Right lung (tissue), 2 donors: ENCODE measurements at regions not wholly inside any gene's neighbourhood (a gene's known extent, or its start where the extent isn't known, plus 50 kb on each side); places are given as distances from the start of the nearest gene placed in this dataset.

ENCODE experiments used
- DNase-seq, 2 donors: peaks; one replicate each; pipeline ENCODE4 v3.0.0-alpha.2; 2013

DNA sequence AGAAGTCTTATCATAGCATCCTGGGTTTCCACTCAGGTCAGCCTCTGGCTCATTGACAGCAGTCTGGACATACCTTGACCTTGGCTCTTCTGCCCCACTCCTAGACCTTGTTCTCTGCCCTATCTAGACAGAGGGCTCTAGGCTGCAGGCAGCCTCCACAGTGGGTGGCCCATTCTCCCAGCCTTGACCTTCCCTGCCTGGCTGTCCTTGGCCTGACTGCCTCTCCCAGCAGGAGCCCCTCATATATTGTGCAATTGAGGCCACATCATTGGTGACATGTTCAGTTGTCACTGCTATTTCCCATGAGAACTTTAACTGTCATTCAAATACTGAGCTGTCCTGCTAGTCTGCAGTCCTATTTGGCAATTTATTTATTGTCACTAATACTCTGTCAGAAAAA is 503.4 kb downstream of the PLXNA4 start:
- DNase-seq, result no peak

DNA sequence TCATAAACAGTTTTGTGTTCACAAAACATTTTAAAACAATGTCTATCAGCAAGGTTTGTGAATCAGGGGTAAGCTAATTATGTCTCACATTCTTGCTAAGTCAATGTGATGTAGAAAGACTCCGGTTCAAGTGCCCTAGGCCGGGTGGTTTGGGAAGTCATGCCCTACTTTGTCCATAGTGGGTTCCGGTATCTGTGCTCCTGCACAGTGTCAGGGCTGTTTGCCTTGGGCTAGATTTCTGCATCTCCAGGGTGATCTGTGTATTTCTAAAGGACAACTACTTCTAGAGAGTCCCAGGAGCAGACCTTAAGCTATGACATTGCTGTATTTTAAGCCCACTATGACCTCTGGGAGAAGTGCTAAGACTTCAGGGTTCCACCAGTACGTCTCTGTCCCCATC is 504.1 kb downstream of the PLXNA4 start:
- no peak for DNase-seq

- no peak for DNase-seq
These were observed 507.0 kb downstream of the PLXNA4 start for GRCh38 chr7:132069306-132069705.

DNA sequence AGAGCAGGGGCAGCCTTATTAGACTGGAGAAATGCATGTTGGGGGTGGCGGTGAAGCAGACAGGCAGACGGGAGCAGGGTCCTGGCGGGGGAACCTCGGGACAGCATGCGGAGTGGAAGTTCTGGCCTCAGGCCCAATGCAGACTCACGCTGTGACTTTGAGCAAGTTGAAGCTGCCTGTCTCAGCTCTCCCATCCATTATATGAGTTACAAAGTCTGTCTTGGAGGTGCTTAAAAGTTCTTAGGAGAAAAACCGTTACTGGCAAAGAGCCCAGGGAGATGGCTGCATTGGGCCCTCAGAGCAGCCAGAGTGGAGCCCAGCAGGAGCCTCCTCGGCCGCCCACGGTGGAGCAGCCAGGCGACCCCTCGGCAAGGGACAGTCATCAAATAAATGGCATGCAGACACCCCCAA is 509.5 kb downstream of the PLXNA4 start:
- peak; percentile 45 to 62 for DNase-seq

- DNase-seq, result no peak
These were observed 509.7 kb upstream of the PODXL start for GRCh38 chr7:132065989-132066603.

- no peak for DNase-seq
These were observed 509.0 kb upstream of the PODXL start for GRCh38 chr7:132065193-132065988.

DNA sequence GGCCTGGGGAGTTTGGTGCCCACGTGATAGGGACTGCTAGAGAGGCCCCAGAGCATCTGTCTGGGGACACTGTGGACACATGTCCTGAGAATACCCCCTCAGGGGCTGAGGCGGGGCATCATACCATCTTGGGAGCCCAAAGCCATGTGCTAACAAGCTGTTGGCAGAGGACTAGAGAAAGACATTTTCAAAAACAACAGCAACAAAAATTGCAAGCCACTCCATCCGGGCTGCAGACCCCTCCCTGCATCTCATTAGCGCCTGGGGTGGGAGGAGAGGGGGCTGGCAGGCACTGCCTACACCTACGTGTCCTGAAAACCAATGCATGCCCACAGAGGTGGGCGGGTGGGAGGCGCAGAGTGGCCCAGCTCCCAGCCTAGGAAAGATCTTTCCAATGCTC is 507.4 kb upstream of the PODXL start:
- DNase-seq, result no peak

- DNase-seq, result no peak
These were observed 505.5 kb upstream of the PODXL start for GRCh38 chr7:132061937-132062336.

DNA sequence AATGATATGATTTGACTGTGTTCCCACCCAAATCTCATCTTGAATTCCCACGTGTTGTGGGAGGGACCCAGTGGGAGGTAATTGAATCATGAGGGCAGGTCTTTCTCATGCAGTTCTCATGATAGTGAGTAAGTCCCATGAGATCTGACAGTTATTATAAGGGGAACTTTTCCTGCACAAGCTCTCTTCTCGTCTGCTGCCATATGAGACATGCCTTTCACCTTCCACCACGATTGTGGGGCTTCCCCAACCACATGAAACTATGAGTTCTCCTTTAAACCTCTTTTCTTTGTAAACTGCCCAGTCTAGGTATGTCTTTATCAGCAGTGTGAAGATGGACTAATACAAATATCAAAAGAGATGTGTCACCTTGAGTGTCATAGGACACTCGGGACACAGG is 502.7 kb upstream of the PODXL start:
- DNase-seq, result no peak

DNA sequence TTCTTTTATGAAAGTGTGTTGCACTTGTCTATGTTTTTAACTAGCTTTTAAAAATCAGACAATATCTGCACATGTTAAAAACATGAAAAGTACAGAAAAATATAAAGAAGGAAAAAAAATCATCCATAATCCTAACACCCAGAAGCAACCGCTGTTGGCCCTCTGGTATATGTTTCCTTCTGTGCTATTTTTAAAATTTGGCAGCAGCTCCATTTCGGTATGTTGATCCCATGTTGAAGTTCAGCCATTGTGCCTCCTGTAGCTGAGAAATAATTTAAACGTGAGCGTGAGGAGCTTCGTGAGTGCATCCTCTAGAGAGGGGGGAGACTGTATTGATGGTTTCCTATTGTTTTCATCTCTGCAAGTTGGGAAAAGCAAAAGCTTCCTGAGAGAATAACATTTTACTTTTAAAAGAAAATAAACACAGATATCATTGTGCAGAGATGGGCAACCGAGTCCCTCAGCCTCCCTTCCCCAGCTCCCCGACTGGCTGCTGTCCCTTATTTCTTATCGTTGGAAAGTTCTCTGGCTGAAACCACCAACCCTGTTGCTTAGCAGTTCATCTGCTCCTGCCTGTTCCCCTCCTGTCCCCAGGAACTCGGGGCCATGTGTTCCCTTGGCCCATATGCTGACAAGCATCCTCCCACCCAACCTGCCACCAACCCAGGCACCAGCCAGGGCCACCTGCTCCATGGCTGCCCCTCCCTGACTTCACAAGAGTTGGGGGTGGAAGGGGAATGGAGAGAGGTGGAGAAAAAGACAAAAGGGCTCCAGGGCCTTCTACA is 499.1 kb upstream of the PODXL start:
- DNase-seq, result no peak

DNA sequence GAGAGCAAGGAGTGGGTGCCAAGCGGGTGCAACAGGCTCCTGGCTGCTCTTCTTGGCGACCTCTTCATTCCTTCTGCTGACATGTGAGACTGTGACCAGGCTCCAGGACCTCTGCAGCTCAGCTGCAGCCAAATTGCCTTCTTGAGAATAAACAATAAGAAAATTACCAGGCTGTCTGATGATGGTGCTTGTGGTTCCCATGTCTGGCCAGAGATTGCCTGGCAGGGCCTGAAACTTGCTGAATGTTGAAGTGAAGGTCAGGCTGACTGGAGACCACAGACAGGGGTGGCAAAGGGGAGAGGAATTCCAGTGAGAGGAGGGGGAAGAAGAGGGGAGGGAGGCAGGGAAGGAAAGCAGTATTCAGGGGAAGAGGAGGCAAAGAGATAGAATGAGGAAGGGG is 497.4 kb upstream of the PODXL start:
- no peak for DNase-seq

- no peak for DNase-seq
These were observed 494.9 kb upstream of the PODXL start for GRCh38 chr7:132051311-132051710.

DNA sequence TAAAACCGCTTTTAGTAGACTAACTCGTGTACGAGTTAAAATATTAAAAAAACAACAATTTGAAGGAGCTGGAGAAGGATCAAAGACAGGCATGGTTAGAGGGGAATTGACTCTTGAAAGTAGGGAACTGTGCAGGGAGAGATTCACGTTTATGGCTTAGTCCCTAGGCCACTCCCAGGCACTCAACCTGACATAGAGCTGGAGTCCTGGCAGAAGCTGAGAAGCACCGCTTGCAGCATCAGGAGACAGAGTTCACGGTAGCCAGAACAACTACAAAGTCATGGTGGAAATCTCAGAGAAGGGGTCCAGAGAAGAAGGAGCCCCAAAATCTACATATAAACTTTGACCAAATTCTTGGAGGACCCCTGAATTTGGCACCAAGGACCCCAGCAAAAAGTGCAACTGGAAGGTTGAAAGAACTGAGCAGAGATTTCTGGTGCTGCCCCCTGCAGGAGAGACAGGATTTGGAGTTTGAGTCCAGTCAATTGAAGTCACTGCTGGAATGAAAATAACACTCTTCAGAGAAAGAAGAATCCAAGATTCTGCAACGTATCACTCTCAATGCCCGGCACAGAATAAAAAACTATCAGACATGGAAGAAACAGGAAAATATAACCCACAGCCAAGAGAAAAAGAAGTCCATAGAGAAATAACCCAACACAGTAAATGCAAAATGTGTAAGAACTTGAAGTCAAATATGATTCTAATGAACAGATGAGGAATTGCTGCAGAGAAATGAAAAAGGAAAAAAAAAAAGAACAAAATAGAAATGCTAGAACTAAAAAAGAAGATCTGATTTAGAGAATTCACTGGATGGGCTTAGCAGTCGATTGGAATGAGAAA is 493.3 kb upstream of the PODXL start:
- DNase-seq, result no peak

GRCh38 chr7:132045481-132045980 is 489.1 kb upstream of the PODXL start:
- no peak for DNase-seq

DNA sequence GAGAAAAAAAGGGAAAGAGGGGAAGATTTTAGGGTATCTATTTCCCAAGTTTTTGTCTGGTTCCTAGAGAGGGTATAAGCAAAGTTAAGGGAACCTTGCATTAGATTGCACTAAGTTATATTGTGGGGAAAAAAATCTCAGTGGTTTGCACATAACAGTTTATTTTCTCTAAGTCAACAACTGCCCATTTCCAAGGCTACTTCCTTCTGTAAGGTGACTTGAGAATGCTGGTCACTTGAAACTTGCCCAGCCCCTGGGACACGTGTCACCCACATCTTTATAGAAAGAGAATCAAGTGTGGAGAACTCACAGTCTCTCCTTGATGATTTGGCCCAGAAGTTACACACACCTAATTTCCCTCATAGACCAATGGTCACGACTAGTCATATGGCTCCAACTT is 488.6 kb upstream of the PODXL start:
- DNase-seq, result no peak

DNA sequence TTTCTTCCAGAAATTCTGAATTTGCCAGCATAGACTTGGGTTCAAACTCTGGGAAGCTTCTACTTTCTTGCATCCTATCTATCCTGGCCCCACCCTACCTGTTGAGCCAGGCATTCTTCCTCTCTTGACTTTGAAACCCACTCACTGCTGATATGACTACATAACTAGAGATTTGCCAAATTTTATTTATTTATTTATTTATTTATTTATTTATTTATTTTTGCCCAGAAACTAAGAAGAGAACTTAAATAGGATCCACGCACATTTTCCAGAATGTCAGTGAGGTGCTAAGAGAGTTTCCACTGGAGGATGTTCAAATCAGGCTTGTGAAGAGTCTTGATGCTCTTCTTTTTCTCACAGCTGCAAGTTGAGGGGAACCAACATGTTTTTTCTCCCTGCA is 487.8 kb upstream of the PODXL start:
- DNase-seq, result no peak

DNA sequence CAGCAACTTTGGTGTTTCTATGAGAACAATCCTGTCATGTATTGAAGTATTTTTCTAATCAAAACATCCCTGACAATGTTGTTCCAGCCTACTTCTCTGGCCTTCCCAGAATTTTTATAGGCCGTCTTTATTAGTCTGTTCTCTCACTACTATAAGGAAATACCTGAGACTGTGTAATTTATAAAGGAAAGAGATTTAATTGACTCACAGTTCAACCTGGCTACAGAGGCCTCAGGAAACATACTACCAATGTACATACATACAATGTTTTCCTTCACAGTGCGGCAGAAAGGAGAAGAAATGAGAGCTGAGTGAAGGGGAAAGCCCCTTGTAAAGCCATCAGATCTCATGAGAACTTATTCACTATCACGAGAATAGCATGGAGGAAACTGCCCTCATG is 484.7 kb upstream of the PODXL start:
- DNase-seq, result no peak

GRCh38 chr7:132035517-132036362 is 479.3 kb upstream of the PODXL start:
- no peak for DNase-seq

- no peak for DNase-seq
These were observed 478.5 kb upstream of the PODXL start for GRCh38 chr7:132034748-132035416.

DNA sequence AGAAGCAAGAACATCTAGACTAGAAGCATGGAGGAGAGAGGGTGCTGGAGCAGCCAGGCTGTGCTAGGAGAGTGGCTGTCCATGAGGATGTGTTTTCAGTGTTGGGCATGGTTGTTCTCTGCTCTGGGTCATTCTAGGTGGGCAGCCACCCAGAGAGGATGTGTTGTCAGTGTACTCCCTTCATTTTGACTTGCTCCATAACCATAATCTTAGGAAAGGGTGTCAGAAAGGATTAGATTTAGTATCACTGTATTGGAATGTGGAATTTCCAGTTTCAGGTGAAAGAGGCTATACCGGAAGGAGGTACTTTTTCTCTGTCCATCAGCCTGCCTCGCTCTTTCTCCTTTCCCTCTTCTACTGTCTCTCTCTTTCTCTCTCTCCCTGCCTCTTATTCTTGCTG is 474.5 kb upstream of the PODXL start:
- DNase-seq, result no peak
